Endothelial cell of umbilical vein (primary cell): ENCODE measurements at regions not wholly inside any gene's neighbourhood (a gene's known extent, or its start where the extent isn't known, plus 50 kb on each side); places are given as distances from the start of the nearest gene placed in this dataset.

ENCODE experiments used
- BruUV-seq: library from RNA; stranded (reverse); fragments of 400-500 nt; replicated peaks from 2 replicates; lab custom pipeline; 2021; lab: Mats Ljungman, UMichigan
- CTCF ChIA-PET: fragments of 300-600, 350-600 bp; sonication (Branson Sonifier 250); formaldehyde crosslinking; loops from one replicate; lab custom pipeline; 2021; ENCODE audit warnings: antibody characterized with exemption, inconsistent platforms; lab: Charles Lee
- POLR2A ChIA-PET: fragments of 300-600, 350-600 bp; sonication (Branson Sonifier 250); formaldehyde crosslinking; loops from one replicate; lab custom pipeline; 2021; ENCODE audit warnings: antibody characterized with exemption, inconsistent platforms; lab: Charles Lee
- DNase-seq: peaks from one replicate; pipeline ENCODE4 v3.0.0-alpha.2; 2011; ENCODE audit warnings: low read depth, low spot score
- FAIRE-seq: peaks from 2 replicates; lab custom pipeline; 2011; peaks lifted over from hg19 to GRCh38; lab: Jason Lieb, UNC
- H2AFZ ChIP-seq: 2 replicates; pipeline ENCODE4 v1.6.0; 2012; ENCODE audit warnings: low read depth, low read length, control low read depth, inconsistent platforms
- H3K27ac ChIP-seq: 2 replicates; pipeline ENCODE4 v1.5.1; 2011; ENCODE audit warnings: low read depth, mild to moderate bottlenecking, control low read depth, low read length, moderate library complexity; ENCODE audit not compliant: insufficient read depth
- H3K27me3 ChIP-seq, 2 experiments: 2 replicates each; pipeline versions ENCODE4 v1.6.0 to v1.6.1; 2011; ENCODE audit warnings: low read length in 2 of 2, mixed read lengths in 1 of 2; ENCODE audit not compliant: control insufficient read depth in 2 of 2, insufficient read depth in 2 of 2
- H3K36me3 ChIP-seq, 2 experiments: 2 replicates in 1 of 2; 3 replicates in 1 of 2; pipeline ENCODE4 v1.5.1; 2011; ENCODE audit warnings: low read length in 2 of 2, mild to moderate bottlenecking in 1 of 2, moderate library complexity in 1 of 2; ENCODE audit not compliant: control insufficient read depth in 2 of 2, insufficient read depth in 2 of 2; ENCODE audit errors: extremely low read depth in 1 of 2
- H3K4me1 ChIP-seq: 3 replicates; pipeline ENCODE4 v1.5.1; 2011; ENCODE audit warnings: mild to moderate bottlenecking, low read length; ENCODE audit not compliant: control insufficient read depth, insufficient read depth; ENCODE audit errors: extremely low read depth
- H3K4me2 ChIP-seq: 2 replicates; pipeline ENCODE4 v1.6.1; 2011; ENCODE audit warnings: low read length, control low read depth, mixed read lengths; ENCODE audit not compliant: insufficient read depth
- H3K4me3 ChIP-seq, 3 experiments: fragments of 200-600 bp in 1 of 3; sonication (generic), shearing (Covaris generic) in 1 of 3; replicated peaks in 1 of 3; 2 replicates each; pipeline ENCODE4 v1.5.1; 2011 to 2016; ENCODE audit warnings: control low read depth in 3 of 3, low read length in 3 of 3, mild to moderate bottlenecking in 2 of 3, inconsistent platforms in 1 of 3, low read depth in 1 of 3, moderate library complexity in 1 of 3; ENCODE audit not compliant: insufficient read depth in 1 of 3
- H3K79me2 ChIP-seq: 2 replicates; pipeline ENCODE4 v1.6.0; 2012; ENCODE audit warnings: low read length, inconsistent platforms; ENCODE audit not compliant: control insufficient read depth, insufficient read depth
- H3K9ac ChIP-seq: replicated peaks from 2 replicates; pipeline ENCODE3; 2011; ENCODE audit warnings: low read length, control low read depth; ENCODE audit not compliant: insufficient read depth; ENCODE audit errors: extremely low read depth
- H3K9me1 ChIP-seq: replicated peaks from 3 replicates; pipeline ENCODE4 v1.6.0; 2011; ENCODE audit warnings: mild to moderate bottlenecking, low read length; ENCODE audit not compliant: control insufficient read depth, insufficient read depth; ENCODE audit errors: extremely low read depth
- H3K9me3 ChIP-seq: replicated peaks from 2 replicates; pipeline ENCODE4 v1.5.1; 2012; ENCODE audit warnings: low read length, inconsistent platforms; ENCODE audit not compliant: control insufficient read depth, insufficient read depth
- H4K20me1 ChIP-seq: replicated peaks from 2 replicates; pipeline ENCODE3; 2011; ENCODE audit warnings: mild to moderate bottlenecking, low read length; ENCODE audit not compliant: control insufficient read depth, insufficient read depth; ENCODE audit errors: extremely low read depth
- EZH2 ChIP-seq: IDR thresholded peaks from 2 replicates; pipeline ENCODE4 v1.6.1; 2012; ENCODE audit warnings: borderline replicate concordance, low read depth, mild to moderate bottlenecking, moderate library complexity, low read length, inconsistent platforms; ENCODE audit not compliant: severe bottlenecking
- FOS ChIP-seq: IDR thresholded peaks from 2 replicates; pipeline ENCODE4 v1.6.1; 2011; ENCODE audit warnings: mild to moderate bottlenecking, low read length, moderate library complexity, borderline replicate concordance; ENCODE audit not compliant: insufficient read depth
- GATA2 ChIP-seq: IDR thresholded peaks from 2 replicates; pipeline ENCODE4 v1.7.0; 2011; ENCODE audit warnings: low read depth, mild to moderate bottlenecking, moderate library complexity, mixed read lengths, low read length; ENCODE audit not compliant: insufficient read length, insufficient read depth
- JUN ChIP-seq: IDR thresholded peaks from 2 replicates; pipeline ENCODE4 v1.6.1; 2011; ENCODE audit warnings: borderline replicate concordance, low read depth; ENCODE audit not compliant: insufficient read length, insufficient read depth
- POLR2A ChIP-seq: IDR thresholded peaks from 2 replicates; pipeline ENCODE4 v1.6.1; 2012; ENCODE audit warnings: low read depth, mild to moderate bottlenecking, control low read depth, low read length
- dilution Hi-C: fragments of 300-500 bp; cut with MboI; formaldehyde crosslinking; loops from one replicate; pipeline ENCODE4 v1.15.0; 2019; ENCODE audit warnings: low sequenced_read_pairs; ENCODE audit not compliant: extremely low pct_ligation_motif_present
- intact Hi-C: fragments of 100-400 bp; cut with micrococcal nuclease; formaldehyde crosslinking; loops from one replicate; pipeline ENCODE4 v1.10.0; 2022
- TF ChIP-seq, protein P1 (sequence below), 2 donors: IDR thresholded peaks; 1 replicate in 1 of 2; 2 replicates in 1 of 2; pipeline ENCODE4 v1.5.1; 2011; ENCODE audit warnings: low read length in 2 of 2, mild to moderate bottlenecking in 2 of 2, moderate library complexity in 2 of 2, control low read depth in 1 of 2, inconsistent platforms in 1 of 2, low read depth in 1 of 2; ENCODE audit not compliant: insufficient read depth in 1 of 2; ENCODE audit errors: extremely low read depth in 1 of 2

DNA sequence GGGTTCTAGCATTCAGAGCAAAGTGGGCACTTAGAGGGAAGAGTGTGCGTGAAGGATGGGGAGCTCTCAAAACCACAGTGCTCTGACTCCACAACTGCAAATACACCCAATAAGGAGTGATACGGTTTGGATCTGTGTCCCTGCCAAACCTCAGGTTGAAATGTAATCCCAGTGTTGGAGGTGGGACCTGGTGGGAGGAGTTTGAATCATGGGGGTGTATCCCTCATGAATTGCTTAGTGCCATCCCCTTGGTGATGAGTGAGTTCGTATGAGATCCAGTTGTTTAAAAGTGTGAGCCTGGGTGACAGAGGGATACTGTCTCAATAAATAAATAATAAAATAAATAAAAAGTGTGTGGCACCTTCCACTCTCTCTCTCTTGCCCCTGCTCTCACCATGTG, 50.3 kb upstream of the CCDC85A start:
- Histone ChIP-seq H3K27me3 (no peaks in the 10 kb centered on the region), H2AFZ (peak overlapping the region; percentile 88), H4K20me1 (no peaks in the 10 kb centered on the region), H3K9me3 (no peaks in the 10 kb centered on the region), H3K9me1 (no peaks in the 10 kb centered on the region), H3K4me3 (no peak overlapping the region), H3K4me2 (no peak overlapping the region), H3K36me3 (no peaks in the 10 kb centered on the region), H3K27ac (peak overlapping the region; percentile 58), H3K9ac (no peak overlapping the region), H3K79me2 (no peaks in the 10 kb centered on the region), H3K4me1 (peaks cover 12% of the 10 kb centered on the region)
- intact Hi-C loops (loop anchor here (5.0 kb wide), 4 partner anchors 56 to 1364 kb away; no protein-coding TSS in a partner anchor), dilution Hi-C loops (no loop called here)
- ChIA-PET POLR2A (no interaction called here), CTCF (interaction anchor here (1.0 to 2.0 kb wide), 7 partner anchors 19 to 1385 kb away, joined by 3 to 8 read pairs (median 3); no protein-coding TSS in a partner anchor)
- no peak for TF ChIP-seq FOS
- TF ChIP-seq EZH2: no peak
- TF ChIP-seq JUN: no peak
- TF ChIP-seq, protein P1, sequence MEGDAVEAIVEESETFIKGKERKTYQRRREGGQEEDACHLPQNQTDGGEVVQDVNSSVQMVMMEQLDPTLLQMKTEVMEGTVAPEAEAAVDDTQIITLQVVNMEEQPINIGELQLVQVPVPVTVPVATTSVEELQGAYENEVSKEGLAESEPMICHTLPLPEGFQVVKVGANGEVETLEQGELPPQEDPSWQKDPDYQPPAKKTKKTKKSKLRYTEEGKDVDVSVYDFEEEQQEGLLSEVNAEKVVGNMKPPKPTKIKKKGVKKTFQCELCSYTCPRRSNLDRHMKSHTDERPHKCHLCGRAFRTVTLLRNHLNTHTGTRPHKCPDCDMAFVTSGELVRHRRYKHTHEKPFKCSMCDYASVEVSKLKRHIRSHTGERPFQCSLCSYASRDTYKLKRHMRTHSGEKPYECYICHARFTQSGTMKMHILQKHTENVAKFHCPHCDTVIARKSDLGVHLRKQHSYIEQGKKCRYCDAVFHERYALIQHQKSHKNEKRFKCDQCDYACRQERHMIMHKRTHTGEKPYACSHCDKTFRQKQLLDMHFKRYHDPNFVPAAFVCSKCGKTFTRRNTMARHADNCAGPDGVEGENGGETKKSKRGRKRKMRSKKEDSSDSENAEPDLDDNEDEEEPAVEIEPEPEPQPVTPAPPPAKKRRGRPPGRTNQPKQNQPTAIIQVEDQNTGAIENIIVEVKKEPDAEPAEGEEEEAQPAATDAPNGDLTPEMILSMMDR (IDR thresholded peaks at IDR 0.05; ENCODE audit: extremely low read depth in 1 of 2, insufficient read depth in 1 of 2, low read depth in 1 of 2, low read length in 2 of 2): no peak
- no peak for TF ChIP-seq GATA2
- TF ChIP-seq POLR2A: no peak
- FAIRE-seq: no peak
- no peak for DNase-seq
- BruUV-seq: no TSS peak
